ENCODE measurements at regions not wholly inside any gene's neighbourhood (a gene's known extent, or its start where the extent isn't known, plus 50 kb on each side); places are given as distances from the start of the nearest gene placed in this dataset.

GRCh38 chr11:115050756-115051155 is 372.4 kb downstream of the NXPE2 start:
- TF ChIP-seq CTCF (conservative IDR thresholded peaks at IDR 0.05) (no peak), EZH2 (IDR thresholded peaks at IDR 0.05; ENCODE audit: low read depth) (no peak)

All from PC-9 (cell line).